Endothelial cell (in vitro differentiated cells): ENCODE measurements at regions not wholly inside any gene's neighbourhood (a gene's known extent, or its start where the extent isn't known, plus 50 kb on each side); places are given as distances from the start of the nearest gene placed in this dataset.

Experiments
- DNase-seq: peaks from one replicate; pipeline ENCODE4 v3.0.0; 2021; ENCODE audit warnings: low spot score
- H3K27ac Mint-ChIP-seq: one replicate; pipeline ENCODE4 v1.8.0; 2021; ENCODE audit warnings: mixed read lengths, inconsistent platforms; ENCODE audit not compliant: unreplicated experiment
- H3K27me3 Mint-ChIP-seq: one replicate; pipeline ENCODE4 v1.8.0; 2021; ENCODE audit warnings: mild to moderate bottlenecking, moderate library complexity, mixed read lengths, inconsistent platforms; ENCODE audit not compliant: unreplicated experiment
- H3K36me3 Mint-ChIP-seq: one replicate; pipeline ENCODE4 v1.8.0; 2021; ENCODE audit warnings: mild to moderate bottlenecking, low read depth, mixed read lengths, inconsistent platforms; ENCODE audit not compliant: unreplicated experiment
- H3K4me1 Mint-ChIP-seq: one replicate; pipeline ENCODE4 v1.8.0; 2021; ENCODE audit warnings: mild to moderate bottlenecking, mixed read lengths, inconsistent platforms; ENCODE audit not compliant: unreplicated experiment
- H3K4me3 Mint-ChIP-seq: one replicate; pipeline ENCODE4 v1.8.0; 2021; ENCODE audit warnings: mild to moderate bottlenecking, mixed read lengths, inconsistent platforms; ENCODE audit not compliant: unreplicated experiment
- H3K9me3 Mint-ChIP-seq: one replicate; pipeline ENCODE4 v1.8.0; 2021; ENCODE audit warnings: mixed read lengths, inconsistent platforms; ENCODE audit not compliant: unreplicated experiment
- TF ChIP-seq, protein P1 (sequence below): fragments of 200-600 bp; sonication (generic); IDR thresholded peaks from one replicate; pipeline ENCODE4 v1.5.0; 2021; ENCODE audit warnings: antibody characterized with exemption; ENCODE audit not compliant: unreplicated experiment

GRCh38 chr1:238648751-238649150 lies 737.6 kb upstream of the CHRM3 start:
- Mint-ChIP-seq H3K27me3 (no peaks in the 10 kb centered on the region), H3K36me3 (no peaks in the 10 kb centered on the region), H3K4me3 (no peak overlapping the region), H3K27ac (no peak overlapping the region), H3K9me3 (no peaks in the 10 kb centered on the region), H3K4me1 (no peaks in the 10 kb centered on the region)
- TF ChIP-seq, protein P1, sequence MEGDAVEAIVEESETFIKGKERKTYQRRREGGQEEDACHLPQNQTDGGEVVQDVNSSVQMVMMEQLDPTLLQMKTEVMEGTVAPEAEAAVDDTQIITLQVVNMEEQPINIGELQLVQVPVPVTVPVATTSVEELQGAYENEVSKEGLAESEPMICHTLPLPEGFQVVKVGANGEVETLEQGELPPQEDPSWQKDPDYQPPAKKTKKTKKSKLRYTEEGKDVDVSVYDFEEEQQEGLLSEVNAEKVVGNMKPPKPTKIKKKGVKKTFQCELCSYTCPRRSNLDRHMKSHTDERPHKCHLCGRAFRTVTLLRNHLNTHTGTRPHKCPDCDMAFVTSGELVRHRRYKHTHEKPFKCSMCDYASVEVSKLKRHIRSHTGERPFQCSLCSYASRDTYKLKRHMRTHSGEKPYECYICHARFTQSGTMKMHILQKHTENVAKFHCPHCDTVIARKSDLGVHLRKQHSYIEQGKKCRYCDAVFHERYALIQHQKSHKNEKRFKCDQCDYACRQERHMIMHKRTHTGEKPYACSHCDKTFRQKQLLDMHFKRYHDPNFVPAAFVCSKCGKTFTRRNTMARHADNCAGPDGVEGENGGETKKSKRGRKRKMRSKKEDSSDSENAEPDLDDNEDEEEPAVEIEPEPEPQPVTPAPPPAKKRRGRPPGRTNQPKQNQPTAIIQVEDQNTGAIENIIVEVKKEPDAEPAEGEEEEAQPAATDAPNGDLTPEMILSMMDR = no peak
- no peak for DNase-seq

GRCh38 chr1:238648296-238648695 lies 738.1 kb upstream of the CHRM3 start:
- DNase-seq = no peak
- no peaks in the 10 kb centered on the region for H3K36me3 Mint-ChIP-seq
- TF ChIP-seq, protein P1 = no peak
- no peaks in the 10 kb centered on the region for H3K27me3 Mint-ChIP-seq
- H3K27ac Mint-ChIP-seq = no peak overlapping the region
- H3K4me3 Mint-ChIP-seq = no peak overlapping the region
- no peaks in the 10 kb centered on the region for H3K4me1 Mint-ChIP-seq
- no peaks in the 10 kb centered on the region for H3K9me3 Mint-ChIP-seq

- H3K27me3 Mint-ChIP-seq = no peaks in the 10 kb centered on the region
- DNase-seq = no peak
- H3K4me3 Mint-ChIP-seq = no peak overlapping the region
- H3K9me3 Mint-ChIP-seq = no peaks in the 10 kb centered on the region
- H3K4me1 Mint-ChIP-seq = no peaks in the 10 kb centered on the region
- H3K27ac Mint-ChIP-seq = no peak overlapping the region
- TF ChIP-seq, protein P1 = no peak
- no peaks in the 10 kb centered on the region for H3K36me3 Mint-ChIP-seq
These were observed 738.5 kb upstream of the CHRM3 start for GRCh38 chr1:238647877-238648276.

DNA sequence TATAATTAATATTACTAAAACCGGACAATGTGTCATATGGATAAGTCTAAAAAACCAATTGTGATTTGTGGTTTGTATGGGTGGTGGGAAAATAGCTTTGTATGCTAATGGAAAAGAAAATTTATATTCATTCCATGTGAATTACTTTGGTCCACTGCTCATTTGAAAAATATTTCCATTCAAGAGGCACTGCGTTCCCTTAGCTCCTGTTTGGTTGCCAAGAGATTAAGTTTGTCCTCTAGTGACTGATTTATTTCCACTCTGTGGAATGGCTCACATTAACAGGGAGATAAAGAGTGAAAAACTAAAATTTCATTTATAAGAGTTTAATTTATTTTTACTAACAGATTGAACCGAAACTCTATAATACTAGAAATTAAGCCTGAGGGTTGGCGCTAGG lies 744.1 kb upstream of the CHRM3 start:
- H3K9me3 Mint-ChIP-seq = no peaks in the 10 kb centered on the region
- no peaks in the 10 kb centered on the region for H3K36me3 Mint-ChIP-seq
- TF ChIP-seq, protein P1 = no peak
- no peak overlapping the region for H3K27ac Mint-ChIP-seq
- H3K4me3 Mint-ChIP-seq = no peak overlapping the region
- H3K4me1 Mint-ChIP-seq = no peaks in the 10 kb centered on the region
- no peaks in the 10 kb centered on the region for H3K27me3 Mint-ChIP-seq
- DNase-seq = no peak

GRCh38 chr1:238639861-238640260 lies 746.5 kb upstream of the CHRM3 start:
- no peak for DNase-seq
- no peak overlapping the region for H3K4me3 Mint-ChIP-seq
- no peaks in the 10 kb centered on the region for H3K27me3 Mint-ChIP-seq
- H3K27ac Mint-ChIP-seq = no peak overlapping the region
- no peaks in the 10 kb centered on the region for H3K36me3 Mint-ChIP-seq
- TF ChIP-seq, protein P1 = no peak
- no peaks in the 10 kb centered on the region for H3K9me3 Mint-ChIP-seq
- no peaks in the 10 kb centered on the region for H3K4me1 Mint-ChIP-seq
